Fibroblast of lung (primary cell): ENCODE measurements at regions not wholly inside any gene's neighbourhood (a gene's known extent, or its start where the extent isn't known, plus 50 kb on each side); places are given as distances from the start of the nearest gene placed in this dataset.
"Not testable (repeated sequence)": the region's sequence is repeated elsewhere in the genome, so short reads cannot be mapped to it uniquely, and the experiment has no call there.

Experiments
- CTCF ChIP-seq, 2 donors: IDR thresholded peaks in 1 of 2; conservative IDR thresholded peaks in 1 of 2; 1 replicate in 1 of 2; 2 replicates in 1 of 2; pipeline ENCODE4 v1.5.1; 2011 to 2012; ENCODE audit warnings: low read length in 2 of 2, control low read depth in 1 of 2, inconsistent platforms in 1 of 2, low read depth in 1 of 2, mild to moderate bottlenecking in 1 of 2
- EZH2 ChIP-seq: IDR thresholded peaks from 2 replicates; pipeline ENCODE4 v1.5.1; 2012; ENCODE audit warnings: low read length, control low read depth, mild to moderate bottlenecking; ENCODE audit errors: missing control alignments

- not testable (repeated sequence) for TF ChIP-seq CTCF (conservative IDR thresholded peaks at IDR 0.05 in 1 of 2, IDR thresholded peaks at IDR 0.05 in 1 of 2; ENCODE audit: low read depth in 1 of 2, low read length in 2 of 2); EZH2
These were observed 649.9 kb downstream of the RNF144A start for GRCh38 chr2:7567116-7567515.
